IMR-90 (cell line): ENCODE measurements at regions not wholly inside any gene's neighbourhood (a gene's known extent, or its start where the extent isn't known, plus 50 kb on each side); places are given as distances from the start of the nearest gene placed in this dataset.

Experiments used
- ATAC-seq: fragments of 200-7000 bp; cut with Tn5 transposase; 2 replicates; pipeline ENCODE4 v1.9.1; 2020; ENCODE audit warnings: low read depth, mild to moderate bottlenecking, moderate library complexity
- BruUV-seq: library from RNA; stranded (reverse); fragments of 400-500 nt; replicated peaks from 2 replicates; lab custom pipeline; 2021; lab: Mats Ljungman, UMichigan
- CTCF ChIA-PET: fragments of 300-600 bp; formaldehyde crosslinking; extraction: SDS; loops from one replicate; lab custom pipeline; 2021; ENCODE audit warnings: antibody characterized with exemption; lab: Yijun Ruan, JAX
- POLR2A ChIA-PET: fragments of 300-600 bp; sonication (Branson Sonifier 250); formaldehyde crosslinking; loops from one replicate; lab custom pipeline; 2022; ENCODE audit warnings: antibody characterized with exemption; ENCODE audit not compliant: unreplicated experiment; lab: Charles Lee
- DNase-seq: peaks from one replicate; pipeline ENCODE4 v3.0.0; 2013
- H2AFZ ChIP-seq: replicated peaks from 2 replicates; pipeline ENCODE3; 2013; ENCODE audit warnings: low read length, mild to moderate bottlenecking; ENCODE audit not compliant: poor library complexity
- H2AK5ac ChIP-seq: 2 replicates; pipeline ENCODE4 v1.6.1; 2013; ENCODE audit warnings: low read depth, low read length, inconsistent platforms
- H2AK9ac ChIP-seq: replicated peaks from 2 replicates; pipeline ENCODE3; 2013; ENCODE audit warnings: mild to moderate bottlenecking, low read depth, low read length, moderate library complexity; ENCODE audit not compliant: poor library complexity
- H2BK120ac ChIP-seq: 2 replicates; pipeline ENCODE4 v1.6.1; 2013; ENCODE audit warnings: low read depth, low read length, inconsistent platforms
- H2BK15ac ChIP-seq: 3 replicates; pipeline ENCODE4 v1.6.1; 2013; ENCODE audit warnings: low read depth, low read length, inconsistent platforms
- H2BK20ac ChIP-seq: 2 replicates; pipeline ENCODE4 v1.6.1; 2013; ENCODE audit warnings: low read depth, mild to moderate bottlenecking, inconsistent platforms, low read length, moderate library complexity
- H2BK5ac ChIP-seq: 2 replicates; pipeline ENCODE4 v1.6.1; 2013; ENCODE audit warnings: mild to moderate bottlenecking, low read depth, low read length, inconsistent platforms; ENCODE audit not compliant: poor library complexity, severe bottlenecking
- H3K14ac ChIP-seq: replicated peaks from 2 replicates; pipeline ENCODE4 v1.6.1; 2013; ENCODE audit warnings: low read depth, low read length, inconsistent platforms
- H3K18ac ChIP-seq: 2 replicates; pipeline ENCODE4 v1.6.1; 2013; ENCODE audit warnings: low read depth, low read length, control low read depth
- H3K23ac ChIP-seq: 2 replicates; pipeline ENCODE4 v1.6.1; 2013; ENCODE audit warnings: low read depth, low read length, inconsistent platforms
- H3K27ac ChIP-seq: 2 replicates; pipeline ENCODE4 v1.5.1; 2013; ENCODE audit warnings: mild to moderate bottlenecking, control low read depth, low read length; ENCODE audit not compliant: insufficient read depth
- H3K27me3 ChIP-seq: 2 replicates; pipeline ENCODE4 v1.6.1; 2013; ENCODE audit warnings: low read length; ENCODE audit not compliant: control insufficient read depth, insufficient read depth
- H3K36me3 ChIP-seq: 2 replicates; pipeline ENCODE4 v1.6.1; 2013; ENCODE audit warnings: low read length, mixed read lengths; ENCODE audit not compliant: control insufficient read depth, insufficient read depth
- H3K4ac ChIP-seq: 2 replicates; pipeline ENCODE4 v1.6.1; 2013; ENCODE audit warnings: low read depth, low read length, inconsistent platforms
- H3K4me1 ChIP-seq: 2 replicates; pipeline ENCODE4 v1.6.1; 2013; ENCODE audit warnings: low read length, mixed read lengths; ENCODE audit not compliant: control insufficient read depth, insufficient read depth
- H3K4me2 ChIP-seq: 2 replicates; pipeline ENCODE4 v1.6.1; 2013; ENCODE audit warnings: low read depth, mild to moderate bottlenecking, control low read depth, low read length, moderate library complexity
- H3K4me3 ChIP-seq: 2 replicates; pipeline ENCODE4 v1.5.1; 2013; ENCODE audit warnings: low read depth, mild to moderate bottlenecking, control low read depth, low read length, moderate library complexity; ENCODE audit not compliant: insufficient read depth
- H3K56ac ChIP-seq: 2 replicates; pipeline ENCODE4 v1.6.1; 2013; ENCODE audit warnings: low read length, inconsistent platforms; ENCODE audit not compliant: insufficient read depth; ENCODE audit errors: extremely low read depth
- H3K79me1 ChIP-seq, 2 experiments: 2 replicates each; pipeline ENCODE4 v1.6.1; 2013; ENCODE audit warnings: low read length in 2 of 2, inconsistent platforms in 1 of 2, low read depth in 1 of 2
- H3K9ac ChIP-seq: 2 replicates; pipeline ENCODE4 v1.6.1; 2013; ENCODE audit warnings: low read depth, low read length, control low read depth
- H3K9me1 ChIP-seq: 2 replicates; pipeline ENCODE4 v1.6.1; 2013; ENCODE audit warnings: low read length, inconsistent platforms; ENCODE audit not compliant: insufficient read depth
- H3K9me3 ChIP-seq: 2 replicates; pipeline ENCODE4 v1.6.1; 2013; ENCODE audit warnings: low read length; ENCODE audit not compliant: control insufficient read depth, insufficient read depth
- H4K20me1 ChIP-seq: 2 replicates; pipeline ENCODE4 v1.6.1; 2013; ENCODE audit warnings: low read length, inconsistent platforms; ENCODE audit not compliant: insufficient read depth
- H4K5ac ChIP-seq: 2 replicates; pipeline ENCODE4 v1.6.1; 2013; ENCODE audit warnings: mild to moderate bottlenecking, low read depth, low read length, control low read depth
- H4K8ac ChIP-seq, 2 experiments: 2 replicates each; pipeline ENCODE4 v1.6.1; 2013; ENCODE audit warnings: low read depth in 2 of 2, low read length in 2 of 2, control low read depth in 1 of 2, inconsistent platforms in 1 of 2
- H4K91ac ChIP-seq: 2 replicates; pipeline ENCODE4 v1.6.1; 2013; ENCODE audit warnings: low read depth, low read length, inconsistent platforms; ENCODE audit not compliant: insufficient read depth
- CHD1 ChIP-seq: IDR thresholded peaks from 2 replicates; pipeline ENCODE4 v1.6.1; 2012; ENCODE audit warnings: low read depth, low read length, improper control_type of control experiment
- MAZ ChIP-seq: IDR thresholded peaks from 2 replicates; pipeline ENCODE4 v1.6.1; 2012; ENCODE audit warnings: low read depth, mild to moderate bottlenecking, low read length, improper control_type of control experiment, moderate library complexity, borderline replicate concordance
- POLR2A ChIP-seq: IDR thresholded peaks from 2 replicates; pipeline ENCODE4 v1.6.1; 2012; ENCODE audit warnings: mild to moderate bottlenecking, low read depth, low read length
- RFX5 ChIP-seq: IDR thresholded peaks from 2 replicates; pipeline ENCODE4 v1.8.0; 2012; ENCODE audit warnings: low read depth, mild to moderate bottlenecking, low read length, moderate library complexity
- USF2 ChIP-seq: fragments of 150-350 bp; IDR thresholded peaks from 2 replicates; pipeline ENCODE4 v1.6.1; 2017; ENCODE audit warnings: mild to moderate bottlenecking, antibody characterized with exemption, low read length, low read depth
- dilution Hi-C: fragments of 300-500 bp; cut with HindIII; formaldehyde crosslinking; loops from one replicate; pipeline ENCODE4 v1.14.3; 2018; ENCODE audit warnings: low sequenced_read_pairs; ENCODE audit not compliant: unreplicated experiment
- in situ Hi-C: fragments of 300-500 bp; cut with MboI; formaldehyde crosslinking; loops from 3 replicates; pipeline ENCODE4 v1.14.3; 2019; ENCODE audit warnings: low sequenced_read_pairs, inconsistent platforms, mixed read lengths
- intact Hi-C: fragments of 100-400 bp; cut with micrococcal nuclease; formaldehyde crosslinking; loops from 2 replicates; pipeline ENCODE4 v1.10.0; 2022

- ATAC-seq (no peak), DNase-seq (no peak)
- no peaks in the 10 kb centered on the region for H3K79me1 ChIP-seq
- in situ Hi-C loops = no loop called here
- intact Hi-C loops = no loop called here
- BruUV-seq = no TSS peak
- no peaks in the 10 kb centered on the region for H3K4me1 ChIP-seq
- H3K9me3 ChIP-seq = no peaks in the 10 kb centered on the region
- H2AK5ac ChIP-seq = no peak overlapping the region
- H4K5ac ChIP-seq = no peak overlapping the region
- no peak overlapping the region for H3K9ac ChIP-seq
- H3K4ac ChIP-seq = no peak overlapping the region
- no peak overlapping the region for H2BK5ac ChIP-seq
- no peak for TF ChIP-seq MAZ
- no peak for TF ChIP-seq RFX5
- no peak for TF ChIP-seq CHD1
- TF ChIP-seq POLR2A = no peak
- no peak for TF ChIP-seq USF2
- no peak overlapping the region for H2BK20ac ChIP-seq
- no peak overlapping the region for H3K23ac ChIP-seq
- no peak overlapping the region for H3K14ac ChIP-seq
- H2AK9ac ChIP-seq = no peak overlapping the region
- ChIA-PET CTCF (no interaction called here), POLR2A (no interaction called here)
- no peak overlapping the region for H3K27ac ChIP-seq
- no peak overlapping the region for H3K56ac ChIP-seq
- no peak overlapping the region for H3K18ac ChIP-seq
- no peak overlapping the region for H2BK15ac ChIP-seq
- no peaks in the 10 kb centered on the region for H3K36me3 ChIP-seq
- no peak overlapping the region for H2AFZ ChIP-seq
- H2BK120ac ChIP-seq = no peak overlapping the region
- no peak overlapping the region for H4K91ac ChIP-seq
- H3K9me1 ChIP-seq = no peaks in the 10 kb centered on the region
- dilution Hi-C loops = no loop called here
- H4K8ac ChIP-seq = no peak overlapping the region
- no peak overlapping the region for H3K4me3 ChIP-seq
- no peak overlapping the region for H3K4me2 ChIP-seq
- H3K27me3 ChIP-seq = no peaks in the 10 kb centered on the region; the same call in 1 of the 2 replicates
- no peaks in the 10 kb centered on the region for H4K20me1 ChIP-seq
Measured at GRCh38 chr4:148676344-148676743, 234.1 kb upstream of the NR3C2 start.
